DOHH2 (cell line): ENCODE measurements at regions not wholly inside any gene's neighbourhood (a gene's known extent, or its start where the extent isn't known, plus 50 kb on each side); places are given as distances from the start of the nearest gene placed in this dataset.
"Not testable (repeated sequence)": the region's sequence is repeated elsewhere in the genome, so short reads cannot be mapped to it uniquely, and the experiment has no call there.

Experiments used
- H3F3A ChIP-seq: fragments of 200-600 bp; sonication (generic), shearing (Covaris generic); 2 replicates; pipeline ENCODE4 v1.6.0; 2016; ENCODE audit warnings: antibody characterized with exemption, mild to moderate bottlenecking; ENCODE audit not compliant: control insufficient read depth, insufficient read depth
- H3K27ac ChIP-seq: fragments of 200-600 bp; sonication (generic); 2 replicates; pipeline ENCODE4 v1.5.1; 2014; ENCODE audit warnings: low read depth, mild to moderate bottlenecking, low read length, moderate library complexity
- H3K27me3 ChIP-seq: fragments of 200-600 bp; sonication (generic); 2 replicates; pipeline ENCODE4 v1.6.1; 2014; ENCODE audit warnings: mild to moderate bottlenecking, low read length, mixed read lengths; ENCODE audit not compliant: control insufficient read depth
- H3K36me3 ChIP-seq: fragments of 200-600 bp; sonication (generic); 2 replicates; pipeline ENCODE4 v1.6.1; 2014; ENCODE audit warnings: mild to moderate bottlenecking, low read length, moderate library complexity, mixed read lengths; ENCODE audit not compliant: control insufficient read depth
- H3K4me1 ChIP-seq: fragments of 200-600 bp; sonication (generic); 2 replicates; pipeline ENCODE4 v1.6.1; 2014; ENCODE audit warnings: mild to moderate bottlenecking, low read length, mixed read lengths; ENCODE audit not compliant: control insufficient read depth
- H3K4me2 ChIP-seq: fragments of 200-600 bp; sonication (generic); 2 replicates; pipeline ENCODE4 v1.6.0; 2014; ENCODE audit warnings: mild to moderate bottlenecking, low read length, moderate library complexity
- H3K4me3 ChIP-seq: fragments of 200-600 bp; sonication (generic); 2 replicates; pipeline ENCODE4 v1.5.1; 2014; ENCODE audit warnings: mild to moderate bottlenecking, low read length, mixed read lengths
- H3K79me2 ChIP-seq: fragments of 200-600 bp; sonication (generic); 2 replicates; pipeline ENCODE4 v1.6.1; 2014; ENCODE audit warnings: mild to moderate bottlenecking, low read length, mixed read lengths; ENCODE audit not compliant: control insufficient read depth
- H3K9me2 ChIP-seq: fragments of 200-600 bp; sonication (generic); replicated peaks from 2 replicates; pipeline ENCODE4 v1.6.1; 2014; ENCODE audit warnings: mild to moderate bottlenecking, low read length, mixed read lengths; ENCODE audit not compliant: control insufficient read depth
- H3K9me3 ChIP-seq: fragments of 200-600 bp; sonication (generic); 2 replicates; pipeline ENCODE4 v1.6.1; 2014; ENCODE audit warnings: antibody characterized with exemption, low read length, mixed read lengths; ENCODE audit not compliant: control insufficient read depth, insufficient read depth
- H4K20me1 ChIP-seq: fragments of 200-600 bp; sonication (generic); 2 replicates; pipeline ENCODE4 v1.6.0; 2014; ENCODE audit warnings: low read depth, mild to moderate bottlenecking, antibody characterized with exemption, low read length, moderate library complexity; ENCODE audit not compliant: control insufficient read depth, insufficient read depth
- CTCF ChIP-seq: fragments of 200-600 bp; sonication (generic); IDR thresholded peaks from one replicate; pipeline ENCODE4 v1.5.1; 2014; ENCODE audit warnings: antibody characterized with exemption, mild to moderate bottlenecking, low read depth, low read length; ENCODE audit not compliant: poor library complexity, severe bottlenecking
- EZH2phosphoT487 ChIP-seq: fragments of 200-600 bp; sonication (generic); IDR thresholded peaks from 2 replicates; pipeline ENCODE4 v1.6.1; 2017; ENCODE audit warnings: borderline replicate concordance, mild to moderate bottlenecking, antibody characterized with exemption, low read length, moderate library complexity, mixed read lengths

GRCh38 chrY:7793989-7794388 lies 882.4 kb upstream of the AMELY start:
- Histone ChIP-seq H3K4me2 (no peak overlapping the region), H3K79me2 (no peaks in the 10 kb centered on the region), H4K20me1 (no peaks in the 10 kb centered on the region), H3K9me2 (no peaks in the 10 kb centered on the region), H3F3A (no peaks in the 10 kb centered on the region), H3K4me3 (no peak overlapping the region), H3K27me3 (no peaks in the 10 kb centered on the region), H3K9me3 (no peaks in the 10 kb centered on the region), H3K36me3 (no peaks in the 10 kb centered on the region), H3K4me1 (no peaks in the 10 kb centered on the region), H3K27ac (no peak overlapping the region)
- TF ChIP-seq EZH2phosphoT487, result no peak
- TF ChIP-seq CTCF, result no peak

GRCh38 chrY:7792431-7792830 lies 880.9 kb upstream of the AMELY start:
- H3K4me2 ChIP-seq, result no peak overlapping the region
- no peaks in the 10 kb centered on the region for H3K9me2 ChIP-seq
- H3K9me3 ChIP-seq, result no peaks in the 10 kb centered on the region
- no peaks in the 10 kb centered on the region for H3K27me3 ChIP-seq
- no peaks in the 10 kb centered on the region for H4K20me1 ChIP-seq
- H3K79me2 ChIP-seq, result no peaks in the 10 kb centered on the region
- TF ChIP-seq CTCF (no peak), EZH2phosphoT487 (no peak)
- no peak overlapping the region for H3K27ac ChIP-seq
- H3F3A ChIP-seq, result no peaks in the 10 kb centered on the region
- H3K4me1 ChIP-seq, result no peaks in the 10 kb centered on the region
- H3K36me3 ChIP-seq, result no peaks in the 10 kb centered on the region
- H3K4me3 ChIP-seq, result no peak overlapping the region

DNA sequence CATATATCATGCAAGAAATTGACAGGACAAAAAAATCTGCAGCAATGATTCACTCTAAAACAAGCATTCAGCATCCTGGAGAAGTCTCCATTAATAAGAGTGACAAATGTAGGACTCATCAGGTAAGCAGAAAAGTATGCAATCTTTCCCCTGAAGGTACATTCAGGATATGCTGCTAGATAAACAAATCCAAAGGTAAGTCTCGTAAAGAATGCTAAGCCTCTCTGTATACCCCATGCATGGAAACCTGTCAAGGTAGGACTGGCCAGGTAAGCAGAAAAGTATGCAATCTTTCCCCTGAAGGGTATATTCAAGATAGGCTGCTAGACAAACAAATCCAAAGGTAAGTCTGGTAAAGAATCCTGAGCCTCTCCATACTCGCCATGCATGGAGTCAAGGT lies 869.9 kb upstream of the AMELY start:
- no peaks in the 10 kb centered on the region for H3K79me2 ChIP-seq
- H3K36me3 ChIP-seq, result no peaks in the 10 kb centered on the region
- H3K9me2 ChIP-seq, result no peaks in the 10 kb centered on the region
- no peaks in the 10 kb centered on the region for H3K4me1 ChIP-seq
- no peak overlapping the region for H3K27ac ChIP-seq
- TF ChIP-seq CTCF (no peak), EZH2phosphoT487 (no peak)
- no peak overlapping the region for H3K4me3 ChIP-seq
- H3K9me3 ChIP-seq, result no peaks in the 10 kb centered on the region
- H3F3A ChIP-seq, result no peaks in the 10 kb centered on the region
- H3K4me2 ChIP-seq, result no peak overlapping the region
- H4K20me1 ChIP-seq, result no peaks in the 10 kb centered on the region
- no peaks in the 10 kb centered on the region for H3K27me3 ChIP-seq

DNA sequence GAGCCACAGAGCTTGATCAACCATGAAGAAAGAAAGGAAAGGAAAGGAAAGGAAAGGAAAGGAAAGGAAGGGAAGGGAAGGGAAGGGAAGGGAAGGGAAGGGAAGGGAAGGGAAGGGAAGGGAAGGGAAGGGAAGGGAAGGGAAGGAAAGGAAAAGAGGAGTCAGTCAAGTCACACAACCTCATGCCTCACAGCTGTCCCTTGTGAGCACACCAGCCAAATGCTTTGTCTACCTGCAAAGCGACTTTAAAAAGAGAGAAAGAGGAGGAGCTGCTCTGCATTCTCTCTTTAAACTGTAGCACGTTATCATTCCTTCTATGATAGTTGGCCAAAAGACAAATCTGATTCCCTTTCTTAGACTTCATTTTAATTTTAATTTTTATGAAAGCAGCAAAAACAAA lies 863.9 kb upstream of the AMELY start:
- not testable (repeated sequence) for H3K4me2 ChIP-seq, H3K4me1 ChIP-seq, H3K9me3 ChIP-seq, H4K20me1 ChIP-seq, H3K9me2 ChIP-seq, H3K79me2 ChIP-seq, H3F3A ChIP-seq, H3K27me3 ChIP-seq, H3K36me3 ChIP-seq, H3K4me3 ChIP-seq, H3K27ac ChIP-seq
